ENCODE measurements at regions not wholly inside any gene's neighbourhood (a gene's known extent, or its start where the extent isn't known, plus 50 kb on each side); places are given as distances from the start of the nearest gene placed in this dataset.

DNA sequence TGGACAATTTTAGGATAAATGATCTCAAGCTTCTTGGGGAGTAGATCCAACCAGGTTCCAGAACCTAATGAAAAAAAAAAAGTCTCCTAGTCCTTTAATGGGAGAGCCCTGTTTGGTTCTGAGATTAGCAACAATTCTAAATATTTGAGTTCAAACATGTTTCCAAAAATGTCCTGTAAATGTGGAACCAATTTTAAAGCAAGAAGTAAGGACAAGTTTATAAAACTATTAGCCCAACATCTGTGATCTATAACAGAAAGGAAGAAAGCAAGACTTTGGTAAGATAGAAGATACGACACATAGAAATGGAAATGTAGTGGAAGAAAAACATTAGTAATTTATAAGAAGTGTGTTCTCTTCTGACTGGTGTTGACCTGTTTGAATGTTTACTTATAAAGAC, 79.7 kb upstream of the SLC5A12 start:
- TF ChIP-seq, protein P1, sequence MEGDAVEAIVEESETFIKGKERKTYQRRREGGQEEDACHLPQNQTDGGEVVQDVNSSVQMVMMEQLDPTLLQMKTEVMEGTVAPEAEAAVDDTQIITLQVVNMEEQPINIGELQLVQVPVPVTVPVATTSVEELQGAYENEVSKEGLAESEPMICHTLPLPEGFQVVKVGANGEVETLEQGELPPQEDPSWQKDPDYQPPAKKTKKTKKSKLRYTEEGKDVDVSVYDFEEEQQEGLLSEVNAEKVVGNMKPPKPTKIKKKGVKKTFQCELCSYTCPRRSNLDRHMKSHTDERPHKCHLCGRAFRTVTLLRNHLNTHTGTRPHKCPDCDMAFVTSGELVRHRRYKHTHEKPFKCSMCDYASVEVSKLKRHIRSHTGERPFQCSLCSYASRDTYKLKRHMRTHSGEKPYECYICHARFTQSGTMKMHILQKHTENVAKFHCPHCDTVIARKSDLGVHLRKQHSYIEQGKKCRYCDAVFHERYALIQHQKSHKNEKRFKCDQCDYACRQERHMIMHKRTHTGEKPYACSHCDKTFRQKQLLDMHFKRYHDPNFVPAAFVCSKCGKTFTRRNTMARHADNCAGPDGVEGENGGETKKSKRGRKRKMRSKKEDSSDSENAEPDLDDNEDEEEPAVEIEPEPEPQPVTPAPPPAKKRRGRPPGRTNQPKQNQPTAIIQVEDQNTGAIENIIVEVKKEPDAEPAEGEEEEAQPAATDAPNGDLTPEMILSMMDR (IDR thresholded peaks at IDR 0.05; ENCODE audit: insufficient read depth, low read depth, low read length): no peak
- no peak for TF ChIP-seq EZH2 (IDR thresholded peaks at IDR 0.05; ENCODE audit: insufficient read depth, low read length)

All from astrocyte (in vitro differentiated cells and primary cell).